RWPE2 (cell line): ENCODE measurements at regions not wholly inside any gene's neighbourhood (a gene's known extent, or its start where the extent isn't known, plus 50 kb on each side); places are given as distances from the start of the nearest gene placed in this dataset.

ENCODE experiments used
- ATAC-seq: fragments of 200-7000 bp; cut with Tn5 transposase; 3 replicates; pipeline ENCODE4 v1.9.1; 2021; ENCODE audit warnings: low read depth
- DNase-seq: peaks from one replicate; pipeline ENCODE4 v3.0.0-alpha.2; 2020; ENCODE audit warnings: low spot score
- H3K27ac ChIP-seq: fragments of 450-650 bp; 2 replicates; pipeline ENCODE4 v1.5.1; 2017; ENCODE audit warnings: mild to moderate bottlenecking; ENCODE audit not compliant: poor library complexity, severe bottlenecking
- H3K27me3 ChIP-seq: fragments of 250-450 bp; sonication (Bioruptor Pico); 2 replicates; pipeline ENCODE4 v1.5.1; 2021; ENCODE audit warnings: mild to moderate bottlenecking, moderate library complexity; ENCODE audit not compliant: insufficient read depth, poor library complexity, severe bottlenecking
- H3K36me3 ChIP-seq: fragments of 250-450 bp; sonication (Bioruptor Pico); 2 replicates; pipeline ENCODE4 v1.5.1; 2020; ENCODE audit warnings: low read depth, mild to moderate bottlenecking, moderate library complexity
- H3K4me1 ChIP-seq: fragments of 250-450 bp; sonication (Bioruptor Pico); 2 replicates; pipeline ENCODE4 v1.5.1; 2021; ENCODE audit warnings: mild to moderate bottlenecking, moderate library complexity; ENCODE audit not compliant: insufficient read depth, poor library complexity, severe bottlenecking
- H3K4me3 ChIP-seq: fragments of 250-450 bp; sonication (Bioruptor Pico); 2 replicates; pipeline ENCODE4 v1.5.1; 2021; ENCODE audit warnings: mild to moderate bottlenecking, moderate library complexity; ENCODE audit not compliant: severe bottlenecking
- H3K9me3 ChIP-seq: fragments of 250-450 bp; sonication (Bioruptor Pico); 2 replicates; pipeline ENCODE4 v1.5.1; 2021; ENCODE audit warnings: mild to moderate bottlenecking, moderate library complexity; ENCODE audit not compliant: severe bottlenecking
- CTCF ChIP-seq: fragments of 450-650 bp; IDR thresholded peaks from one replicate; pipeline ENCODE4 v1.5.1; 2017; ENCODE audit warnings: mild to moderate bottlenecking, moderate library complexity; ENCODE audit not compliant: poor library complexity, severe bottlenecking

- no peak for DNase-seq
- no peak for ATAC-seq
- H3K4me1 ChIP-seq: no peaks in the 10 kb centered on the region
- no peaks in the 10 kb centered on the region for H3K27me3 ChIP-seq
- no peak overlapping the region for H3K4me3 ChIP-seq
- H3K27ac ChIP-seq: no peak overlapping the region
- no peaks in the 10 kb centered on the region for H3K36me3 ChIP-seq
- no peaks in the 10 kb centered on the region for H3K9me3 ChIP-seq
- no peak for TF ChIP-seq CTCF
These were observed 347.9 kb upstream of the EYS start for GRCh38 chr6:66054967-66055366.

- Histone ChIP-seq H3K4me1 (no peaks in the 10 kb centered on the region), H3K9me3 (no peaks in the 10 kb centered on the region), H3K27me3 (peaks cover 4% of the 10 kb centered on the region), H3K27ac (no peak overlapping the region), H3K4me3 (no peak overlapping the region), H3K36me3 (no peaks in the 10 kb centered on the region)
- no peak for TF ChIP-seq CTCF
- no peak for DNase-seq
- no peak for ATAC-seq
These were observed 344.8 kb upstream of the EYS start for GRCh38 chr6:66051812-66052211.

GRCh38 chr6:66048684-66049474 is 341.9 kb upstream of the EYS start:
- Histone ChIP-seq H3K27me3 (peaks cover 4% of the 10 kb centered on the region), H3K36me3 (no peaks in the 10 kb centered on the region), H3K4me3 (no peak overlapping the region), H3K9me3 (no peaks in the 10 kb centered on the region), H3K27ac (no peak overlapping the region), H3K4me1 (no peaks in the 10 kb centered on the region)
- ATAC-seq (no peak), DNase-seq (no peak)
- no peak for TF ChIP-seq CTCF

- H3K4me3 ChIP-seq: no peak overlapping the region
- no peak for TF ChIP-seq CTCF
These were observed 325.6 kb upstream of the EYS start for GRCh38 chr6:66032626-66033025.

GRCh38 chr6:66029391-66029790 is 322.4 kb upstream of the EYS start:
- Histone ChIP-seq H3K4me3 (no peak overlapping the region), H3K9me3 (no peaks in the 10 kb centered on the region), H3K4me1 (no peaks in the 10 kb centered on the region), H3K36me3 (no peaks in the 10 kb centered on the region), H3K27me3 (no peaks in the 10 kb centered on the region), H3K27ac (no peak overlapping the region)
- DNase-seq (no peak), ATAC-seq (no peak)
- TF ChIP-seq CTCF: no peak

More at GRCh38 chr6:66032626-66033025, 325.6 kb upstream of the EYS start:
- H3K27me3 ChIP-seq: no peaks in the 10 kb centered on the region
- DNase-seq: no peak
- no peaks in the 10 kb centered on the region for H3K4me1 ChIP-seq
- no peak overlapping the region for H3K27ac ChIP-seq
- H3K36me3 ChIP-seq: no peaks in the 10 kb centered on the region
- ATAC-seq: no peak
- no peaks in the 10 kb centered on the region for H3K9me3 ChIP-seq
